ENCODE measurements at regions not wholly inside any gene's neighbourhood (a gene's known extent, or its start where the extent isn't known, plus 50 kb on each side); places are given as distances from the start of the nearest gene placed in this dataset.
"Not testable (repeated sequence)": the region's sequence is repeated elsewhere in the genome, so short reads cannot be mapped to it uniquely, and the experiment has no call there.

GRCh38 chr9:96156171-96156974, 145.6 kb downstream of the HSD17B3 start:
- no peak for DNase-seq (ENCODE audit: low read depth in 2 of 2)

GRCh38 chr9:96154081-96154480, 147.9 kb downstream of the HSD17B3 start:
- no peak for DNase-seq (ENCODE audit: low read depth in 2 of 2)

- no peak for DNase-seq (ENCODE audit: low read depth in 2 of 2)
Measured at GRCh38 chr9:96152550-96152949, 149.4 kb downstream of the HSD17B3 start.

- peak; percentile 46 to 48 for DNase-seq (ENCODE audit: low read depth in 2 of 2)
Measured at GRCh38 chr9:96150324-96151227, 151.4 kb downstream of the HSD17B3 start.

- no peak for DNase-seq (ENCODE audit: low read depth in 2 of 2)
Measured at GRCh38 chr9:96149533-96150280, 152.3 kb downstream of the HSD17B3 start.

GRCh38 chr9:96148634-96149532, 153.1 kb downstream of the HSD17B3 start:
- no peak for DNase-seq (ENCODE audit: low read depth in 2 of 2)

GRCh38 chr9:96147029-96147428, 154.9 kb downstream of the HSD17B3 start:
- not testable (repeated sequence) for DNase-seq (ENCODE audit: low read depth in 2 of 2)

- no peak for DNase-seq (ENCODE audit: low read depth in 2 of 2)
Measured at GRCh38 chr9:96141666-96142065, 160.3 kb downstream of the HSD17B3 start.

GRCh38 chr9:96141128-96141474, 160.9 kb downstream of the HSD17B3 start:
- no peak for DNase-seq (ENCODE audit: low read depth in 2 of 2)

- no peak for DNase-seq (ENCODE audit: low read depth in 2 of 2)
Measured at GRCh38 chr9:96140296-96141127, 161.5 kb downstream of the HSD17B3 start.

GRCh38 chr9:96139592-96140295, 162.2 kb downstream of the HSD17B3 start:
- DNase-seq (ENCODE audit: low read depth in 2 of 2), result no peak

GRCh38 chr9:96138616-96139015, 163.4 kb downstream of the HSD17B3 start:
- no peak for DNase-seq (ENCODE audit: low read depth in 2 of 2)

GRCh38 chr9:96137671-96138429, 164.1 kb downstream of the HSD17B3 start:
- DNase-seq (ENCODE audit: low read depth in 2 of 2), result no peak

GRCh38 chr9:96136992-96137670, 164.8 kb downstream of the HSD17B3 start:
- no peak for DNase-seq (ENCODE audit: low read depth in 2 of 2)

GRCh38 chr9:96135753-96136290, 166.2 kb downstream of the HSD17B3 start:
- DNase-seq (ENCODE audit: low read depth in 2 of 2), result no peak

- no peak for DNase-seq (ENCODE audit: low read depth in 2 of 2)
Measured at GRCh38 chr9:96135076-96135752, 166.8 kb downstream of the HSD17B3 start.

GRCh38 chr9:96133321-96134021, 168.5 kb downstream of the HSD17B3 start:
- DNase-seq (ENCODE audit: low read depth in 2 of 2), result no peak
